ENCODE measurements at regions not wholly inside any gene's neighbourhood (a gene's known extent, or its start where the extent isn't known, plus 50 kb on each side); places are given as distances from the start of the nearest gene placed in this dataset.
"Not testable (repeated sequence)": the region's sequence is repeated elsewhere in the genome, so short reads cannot be mapped to it uniquely, and the experiment has no call there.

- no peak overlapping the region for H3K4me3 Mint-ChIP-seq
- no peaks in the 10 kb centered on the region for H3K4me1 Mint-ChIP-seq
- no peak overlapping the region for H3K27ac Mint-ChIP-seq
- H3K27me3 Mint-ChIP-seq = no peaks in the 10 kb centered on the region
- no peaks in the 10 kb centered on the region for H3K9me3 Mint-ChIP-seq
- no peaks in the 10 kb centered on the region for H3K36me3 Mint-ChIP-seq
Observed at GRCh38 chr4:42205541-42205940, 53.1 kb upstream of the BEND4 start.

GRCh38 chr4:42216664-42217063, 64.2 kb upstream of the BEND4 start:
- Mint-ChIP-seq H3K4me3 (no peak overlapping the region), H3K27me3 (no peaks in the 10 kb centered on the region), H3K4me1 (no peaks in the 10 kb centered on the region), H3K36me3 (no peaks in the 10 kb centered on the region), H3K9me3 (no peaks in the 10 kb centered on the region), H3K27ac (no peak overlapping the region)

- Mint-ChIP-seq H3K4me1 (peaks cover 0 to 2% (median 0%) of the 10 kb centered on the region in 3 donors), H3K4me3 (no peak overlapping the region), H3K27me3 (peaks cover 2% of the 10 kb centered on the region), H3K36me3 (peaks cover 9% of the 10 kb centered on the region), H3K27ac (no peak overlapping the region), H3K9me3 (no peaks in the 10 kb centered on the region)
Observed at GRCh38 chr4:42225286-42225685, 72.8 kb upstream of the BEND4 start.

GRCh38 chr4:42234817-42235216, 82.4 kb upstream of the BEND4 start:
- H3K9me3 Mint-ChIP-seq = peaks cover 0 to 3% (median 0%) of the 10 kb centered on the region in 3 donors
- no peaks in the 10 kb centered on the region for H3K27me3 Mint-ChIP-seq
- no peak overlapping the region for H3K27ac Mint-ChIP-seq
- no peaks in the 10 kb centered on the region for H3K36me3 Mint-ChIP-seq
- no peaks in the 10 kb centered on the region for H3K4me1 Mint-ChIP-seq
- no peak overlapping the region for H3K4me3 Mint-ChIP-seq

- peak overlapping the region in 1 of 3 donors; percentile 25 for H3K27ac Mint-ChIP-seq
- peaks cover 1% of the 10 kb centered on the region for H3K36me3 Mint-ChIP-seq
- H3K9me3 Mint-ChIP-seq = peaks cover 0 to 3% (median 0%) of the 10 kb centered on the region in 3 donors
- H3K4me3 Mint-ChIP-seq = no peak overlapping the region
- H3K4me1 Mint-ChIP-seq = no peaks in the 10 kb centered on the region
- H3K27me3 Mint-ChIP-seq = no peaks in the 10 kb centered on the region
Observed at GRCh38 chr4:42235304-42236021, 83.0 kb upstream of the BEND4 start.

- Mint-ChIP-seq H3K27me3 (no peaks in the 10 kb centered on the region), H3K27ac (no peak overlapping the region), H3K9me3 (peaks cover 0 to 1% (median 0%) of the 10 kb centered on the region in 3 donors), H3K4me1 (no peaks in the 10 kb centered on the region), H3K4me3 (no peak overlapping the region), H3K36me3 (peaks cover 2% of the 10 kb centered on the region)
Observed at GRCh38 chr4:42237010-42237409, 84.6 kb upstream of the BEND4 start.

- Mint-ChIP-seq H3K9me3 (peaks cover 0 to 1% (median 0%) of the 10 kb centered on the region in 3 donors), H3K36me3 (peaks cover 2% of the 10 kb centered on the region), H3K4me3 (no peak overlapping the region), H3K27ac (no peak overlapping the region), H3K27me3 (no peaks in the 10 kb centered on the region), H3K4me1 (no peaks in the 10 kb centered on the region)
Observed at GRCh38 chr4:42237451-42237850, 85.0 kb upstream of the BEND4 start.

GRCh38 chr4:42248972-42249371, 96.5 kb upstream of the BEND4 start:
- H3K36me3 Mint-ChIP-seq = no peaks in the 10 kb centered on the region
- H3K4me3 Mint-ChIP-seq = no peak overlapping the region
- H3K9me3 Mint-ChIP-seq = peaks cover 0 to 2% (median 0%) of the 10 kb centered on the region in 3 donors
- H3K4me1 Mint-ChIP-seq = peaks cover 0 to 1% (median 0%) of the 10 kb centered on the region in 3 donors
- peaks cover 4% of the 10 kb centered on the region for H3K27me3 Mint-ChIP-seq
- no peak overlapping the region for H3K27ac Mint-ChIP-seq

GRCh38 chr4:42252315-42252714, 99.9 kb upstream of the BEND4 start:
- H3K4me3 Mint-ChIP-seq = no peak overlapping the region
- no peaks in the 10 kb centered on the region for H3K36me3 Mint-ChIP-seq
- H3K27me3 Mint-ChIP-seq = peaks cover 4% of the 10 kb centered on the region
- H3K27ac Mint-ChIP-seq = no peak overlapping the region
- peaks cover 0 to 2% (median 0%) of the 10 kb centered on the region in 3 donors for H3K9me3 Mint-ChIP-seq
- no peaks in the 10 kb centered on the region for H3K4me1 Mint-ChIP-seq

- H3K27ac Mint-ChIP-seq, H3K36me3 Mint-ChIP-seq, H3K4me3 Mint-ChIP-seq, H3K4me1 Mint-ChIP-seq, H3K27me3 Mint-ChIP-seq, H3K9me3 Mint-ChIP-seq: not testable (repeated sequence)
Observed at GRCh38 chr4:42257645-42258044, 105.2 kb upstream of the BEND4 start.

- Mint-ChIP-seq H3K4me1 (no peaks in the 10 kb centered on the region), H3K36me3 (peaks cover 2% of the 10 kb centered on the region), H3K4me3 (peak overlapping the region in 1 of 4 donors; percentile 25), H3K27ac (peak overlapping the region in 1 of 3 donors; percentile 48), H3K9me3 (peaks cover 0 to 3% (median 0%) of the 10 kb centered on the region in 3 donors), H3K27me3 (no peaks in the 10 kb centered on the region)
Observed at GRCh38 chr4:42262701-42263490, 110.4 kb upstream of the BEND4 start.

- H3K4me3 Mint-ChIP-seq = no peak overlapping the region
- H3K27me3 Mint-ChIP-seq = no peaks in the 10 kb centered on the region
- no peak overlapping the region for H3K27ac Mint-ChIP-seq
- no peaks in the 10 kb centered on the region for H3K36me3 Mint-ChIP-seq
- no peaks in the 10 kb centered on the region for H3K4me1 Mint-ChIP-seq
- peaks cover 0 to 3% (median 0%) of the 10 kb centered on the region in 3 donors for H3K9me3 Mint-ChIP-seq
Observed at GRCh38 chr4:42265782-42266602, 113.5 kb upstream of the BEND4 start.

GRCh38 chr4:42267724-42268123, 115.3 kb upstream of the BEND4 start:
- Mint-ChIP-seq H3K9me3 (peaks cover 0 to 3% (median 0%) of the 10 kb centered on the region in 3 donors), H3K4me1 (no peaks in the 10 kb centered on the region)

GRCh38 chr4:42268824-42269223, 116.4 kb upstream of the BEND4 start:
- no peaks in the 10 kb centered on the region for H3K36me3 Mint-ChIP-seq
- H3K4me3 Mint-ChIP-seq = no peak overlapping the region
- H3K27me3 Mint-ChIP-seq = no peaks in the 10 kb centered on the region
- peaks cover 0 to 3% (median 0%) of the 10 kb centered on the region in 3 donors for H3K9me3 Mint-ChIP-seq
- H3K4me1 Mint-ChIP-seq = no peaks in the 10 kb centered on the region
- no peak overlapping the region for H3K27ac Mint-ChIP-seq

More at GRCh38 chr4:42267724-42268123, 115.3 kb upstream of the BEND4 start:
- Mint-ChIP-seq H3K4me3 (no peak overlapping the region), H3K36me3 (no peaks in the 10 kb centered on the region), H3K27me3 (no peaks in the 10 kb centered on the region), H3K27ac (no peak overlapping the region)

GRCh38 chr4:42271096-42271495, 118.6 kb upstream of the BEND4 start:
- H3K4me1 Mint-ChIP-seq = no peaks in the 10 kb centered on the region
- no peak overlapping the region for H3K4me3 Mint-ChIP-seq
- no peaks in the 10 kb centered on the region for H3K27me3 Mint-ChIP-seq
- no peak overlapping the region for H3K27ac Mint-ChIP-seq
- H3K9me3 Mint-ChIP-seq = no peaks in the 10 kb centered on the region
- peaks cover 4% of the 10 kb centered on the region for H3K36me3 Mint-ChIP-seq

Data from IgD-negative memory B cell (primary cell).